Keratinocyte (primary cell): ENCODE measurements at regions not wholly inside any gene's neighbourhood (a gene's known extent, or its start where the extent isn't known, plus 50 kb on each side); places are given as distances from the start of the nearest gene placed in this dataset.
"Not testable (repeated sequence)": the region's sequence is repeated elsewhere in the genome, so short reads cannot be mapped to it uniquely, and the experiment has no call there.

ENCODE experiments used
- DNase-seq: peaks from one replicate; pipeline ENCODE4 v3.0.0-alpha.2; 2011; ENCODE audit warnings: low read depth, missing footprints, low spot score
- FAIRE-seq: peaks from 2 replicates; lab custom pipeline; 2011; peaks lifted over from hg19 to GRCh38; lab: Jason Lieb, UNC
- H2AFZ ChIP-seq: 2 replicates; pipeline ENCODE4 v1.6.0; 2012; ENCODE audit warnings: low read length, control low read depth, inconsistent platforms; ENCODE audit not compliant: control insufficient read depth
- H3K27ac ChIP-seq: 2 replicates; pipeline ENCODE4 v1.5.1; 2011; ENCODE audit warnings: low read length; ENCODE audit not compliant: control insufficient read depth, insufficient read depth
- H3K27me3 ChIP-seq: 3 replicates; pipeline ENCODE4 v1.6.0; 2011; ENCODE audit warnings: low read length; ENCODE audit not compliant: control insufficient read depth, insufficient read depth; ENCODE audit errors: extremely low read depth
- H3K36me3 ChIP-seq, 2 experiments: 2 replicates in 1 of 2; 3 replicates in 1 of 2; pipeline ENCODE4 v1.5.1; 2011; ENCODE audit warnings: low read length in 2 of 2, mild to moderate bottlenecking in 1 of 2; ENCODE audit not compliant: control insufficient read depth in 2 of 2, insufficient read depth in 2 of 2; ENCODE audit errors: extremely low read depth in 1 of 2
- H3K4me1 ChIP-seq: 3 replicates; pipeline ENCODE4 v1.5.1; 2011; ENCODE audit warnings: low read length; ENCODE audit not compliant: control insufficient read depth, insufficient read depth; ENCODE audit errors: extremely low read depth
- H3K4me2 ChIP-seq: 3 replicates; pipeline ENCODE4 v1.6.0; 2011; ENCODE audit warnings: low read depth, low read length; ENCODE audit not compliant: control insufficient read depth, insufficient read depth; ENCODE audit errors: extremely low read depth
- H3K4me3 ChIP-seq, 3 experiments: fragments of 200-600 bp in 1 of 3; sonication (generic) in 1 of 3; 2 replicates in 2 of 3; 3 replicates in 1 of 3; pipeline ENCODE4 v1.5.1; 2011 to 2016; ENCODE audit warnings: low read length in 3 of 3, mild to moderate bottlenecking in 3 of 3, control low read depth in 2 of 3, inconsistent platforms in 1 of 3, low read depth in 1 of 3, mixed read lengths in 1 of 3, mixed run types in 1 of 3, moderate library complexity in 1 of 3; ENCODE audit not compliant: control insufficient read depth in 2 of 3, insufficient read depth in 2 of 3; ENCODE audit errors: extremely low read depth in 1 of 3
- H3K79me2 ChIP-seq: 2 replicates; pipeline ENCODE4 v1.6.0; 2012; ENCODE audit warnings: low read length; ENCODE audit not compliant: control insufficient read depth, insufficient read depth
- H3K9ac ChIP-seq: 3 replicates; pipeline ENCODE4 v1.6.0; 2011; ENCODE audit warnings: low read length; ENCODE audit not compliant: control insufficient read depth, insufficient read depth; ENCODE audit errors: extremely low read depth
- H3K9me1 ChIP-seq: 3 replicates; pipeline ENCODE4 v1.6.0; 2011; ENCODE audit warnings: low read length; ENCODE audit not compliant: control insufficient read depth, insufficient read depth; ENCODE audit errors: extremely low read depth
- H3K9me3 ChIP-seq: 2 replicates; pipeline ENCODE4 v1.5.1; 2012; ENCODE audit warnings: low read depth, low read length; ENCODE audit not compliant: control insufficient read depth
- H4K20me1 ChIP-seq: 3 replicates; pipeline ENCODE4 v1.6.0; 2011; ENCODE audit warnings: low read length; ENCODE audit not compliant: control insufficient read depth, insufficient read depth; ENCODE audit errors: extremely low read depth
- EZH2 ChIP-seq: IDR thresholded peaks from one replicate; pipeline ENCODE4 v1.6.1; 2012; ENCODE audit warnings: inconsistent platforms, mild to moderate bottlenecking, low read length, moderate library complexity
- dilution Hi-C: fragments of 300-500 bp; cut with MboI; formaldehyde crosslinking; loops from one replicate; pipeline ENCODE4 v1.7.0; 2020; ENCODE audit warnings: low sequenced_read_pairs; ENCODE audit not compliant: extremely low pct_ligation_motif_present
- TF ChIP-seq, protein P1 (sequence below), 3 experiments: IDR thresholded peaks in 1 of 3; conservative IDR thresholded peaks in 1 of 3; optimal IDR thresholded peaks in 1 of 3; 2 replicates in 2 of 3; 3 replicates in 1 of 3; pipeline versions ENCODE3 to v1.5.1; 2011; ENCODE audit warnings: low read length in 3 of 3, mild to moderate bottlenecking in 3 of 3, moderate library complexity in 2 of 3, control low read depth in 1 of 3, inconsistent platforms in 1 of 3; ENCODE audit not compliant: insufficient read depth in 2 of 3; ENCODE audit errors: extremely low read depth in 1 of 3

DNA sequence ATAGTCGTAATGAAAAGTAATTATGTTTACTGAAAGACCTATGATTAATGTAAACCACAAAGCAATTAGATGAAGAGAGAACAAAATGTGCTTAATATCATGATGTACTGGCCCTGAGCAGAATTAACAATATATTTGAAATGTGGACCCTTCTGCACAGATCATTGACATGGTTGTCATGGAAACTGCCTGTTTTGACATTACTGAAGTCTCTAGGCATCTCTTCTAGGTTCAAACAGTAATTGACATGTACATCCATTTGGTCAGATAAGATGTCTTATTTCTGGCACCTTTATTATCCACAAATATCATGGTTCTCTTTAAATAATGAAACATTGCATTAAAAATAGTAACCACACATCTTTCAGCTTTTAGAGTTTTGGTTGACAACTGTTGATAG lies 251.7 kb upstream of the GNPDA2 start:
- TF ChIP-seq, protein P1, sequence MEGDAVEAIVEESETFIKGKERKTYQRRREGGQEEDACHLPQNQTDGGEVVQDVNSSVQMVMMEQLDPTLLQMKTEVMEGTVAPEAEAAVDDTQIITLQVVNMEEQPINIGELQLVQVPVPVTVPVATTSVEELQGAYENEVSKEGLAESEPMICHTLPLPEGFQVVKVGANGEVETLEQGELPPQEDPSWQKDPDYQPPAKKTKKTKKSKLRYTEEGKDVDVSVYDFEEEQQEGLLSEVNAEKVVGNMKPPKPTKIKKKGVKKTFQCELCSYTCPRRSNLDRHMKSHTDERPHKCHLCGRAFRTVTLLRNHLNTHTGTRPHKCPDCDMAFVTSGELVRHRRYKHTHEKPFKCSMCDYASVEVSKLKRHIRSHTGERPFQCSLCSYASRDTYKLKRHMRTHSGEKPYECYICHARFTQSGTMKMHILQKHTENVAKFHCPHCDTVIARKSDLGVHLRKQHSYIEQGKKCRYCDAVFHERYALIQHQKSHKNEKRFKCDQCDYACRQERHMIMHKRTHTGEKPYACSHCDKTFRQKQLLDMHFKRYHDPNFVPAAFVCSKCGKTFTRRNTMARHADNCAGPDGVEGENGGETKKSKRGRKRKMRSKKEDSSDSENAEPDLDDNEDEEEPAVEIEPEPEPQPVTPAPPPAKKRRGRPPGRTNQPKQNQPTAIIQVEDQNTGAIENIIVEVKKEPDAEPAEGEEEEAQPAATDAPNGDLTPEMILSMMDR (optimal IDR thresholded peaks at IDR 0.05 in 1 of 3, IDR thresholded peaks at IDR 0.05 in 1 of 3, conservative IDR thresholded peaks at IDR 0.05 in 1 of 3; ENCODE audit: extremely low read depth in 1 of 3, insufficient read depth in 2 of 3, low read length in 3 of 3), result no peak
- Histone ChIP-seq H2AFZ (no peak overlapping the region), H3K36me3 (no peaks in the 10 kb centered on the region), H3K4me3 (no peak overlapping the region), H3K27ac (no peak overlapping the region), H4K20me1 (no peaks in the 10 kb centered on the region), H3K4me2 (no peak overlapping the region), H3K4me1 (no peaks in the 10 kb centered on the region), H3K9ac (no peak overlapping the region), H3K79me2 (no peaks in the 10 kb centered on the region), H3K27me3 (no peaks in the 10 kb centered on the region), H3K9me3 (no peaks in the 10 kb centered on the region), H3K9me1 (no peaks in the 10 kb centered on the region)
- FAIRE-seq (no peak), DNase-seq (no peak)
- dilution Hi-C loops, result no loop called here

DNA sequence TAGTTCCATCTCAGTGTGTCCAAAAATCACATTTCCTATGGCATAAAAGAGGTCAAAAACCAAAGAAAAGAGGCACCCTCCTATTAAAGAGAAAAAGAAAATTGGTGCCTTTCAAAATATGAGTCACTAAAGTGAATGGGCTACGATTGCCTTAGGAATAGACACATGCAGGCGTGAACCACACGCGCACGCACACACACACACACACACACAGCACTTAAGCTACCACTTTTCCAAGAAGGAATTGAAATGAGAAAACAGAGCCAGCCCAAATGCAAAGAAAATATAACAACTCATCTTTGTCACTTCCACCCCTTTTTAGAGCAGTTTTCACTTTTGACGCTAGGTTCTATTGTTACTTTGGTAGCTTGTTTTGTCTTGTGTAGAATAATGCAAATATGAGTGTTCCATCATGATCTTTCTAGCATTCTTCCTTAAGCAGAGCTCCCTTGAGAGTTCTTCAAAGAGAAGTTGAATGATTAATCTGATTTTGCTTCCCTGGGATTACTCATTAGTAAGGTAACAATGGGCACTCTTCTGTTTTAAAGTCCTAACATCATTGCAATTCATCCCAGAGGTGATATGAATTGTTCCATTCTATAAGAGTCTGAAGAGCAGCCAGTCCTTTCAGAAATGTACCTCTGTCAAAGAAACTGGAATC lies 239.2 kb upstream of the GNPDA2 start:
- Histone ChIP-seq H3K9me3 (no peaks in the 10 kb centered on the region), H3K9ac (no peak overlapping the region), H3K27me3 (no peaks in the 10 kb centered on the region), H3K4me3 (no peak overlapping the region), H4K20me1 (no peaks in the 10 kb centered on the region), H3K36me3 (no peaks in the 10 kb centered on the region), H3K4me1 (no peaks in the 10 kb centered on the region), H3K4me2 (no peak overlapping the region), H2AFZ (no peak overlapping the region), H3K27ac (no peak overlapping the region), H3K79me2 (no peaks in the 10 kb centered on the region), H3K9me1 (no peaks in the 10 kb centered on the region)
- TF ChIP-seq, protein P1 (optimal IDR thresholded peaks at IDR 0.05 in 1 of 3, IDR thresholded peaks at IDR 0.05 in 1 of 3, conservative IDR thresholded peaks at IDR 0.05 in 1 of 3; ENCODE audit: extremely low read depth in 1 of 3, insufficient read depth in 2 of 3, low read length in 3 of 3), result no peak
- no peak for TF ChIP-seq EZH2
- dilution Hi-C loops, result no loop called here
- FAIRE-seq (no peak), DNase-seq (no peak)

DNA sequence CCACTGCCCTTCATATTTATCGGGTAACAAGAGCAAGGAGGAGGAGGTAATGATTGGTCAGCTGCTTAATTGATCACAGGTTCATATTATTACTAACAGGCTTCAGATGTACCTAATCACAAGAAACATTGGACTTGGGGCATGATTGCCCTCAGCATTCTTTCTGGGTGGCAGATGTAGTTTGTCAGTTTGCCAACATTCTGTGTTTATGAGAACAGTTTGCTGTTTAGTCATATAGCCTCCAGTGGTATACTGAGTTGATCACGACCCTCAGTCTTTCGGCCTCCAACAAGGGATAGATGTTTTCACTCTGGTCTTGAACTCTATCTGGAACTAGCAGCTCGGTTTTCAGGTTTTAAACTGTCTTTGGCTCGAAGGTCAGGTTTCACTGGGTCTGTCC lies 237.7 kb upstream of the GNPDA2 start:
- H3K4me2 ChIP-seq, H2AFZ ChIP-seq, H4K20me1 ChIP-seq, FAIRE-seq, H3K9ac ChIP-seq, H3K9me3 ChIP-seq, dilution Hi-C loops, H3K36me3 ChIP-seq, H3K4me1 ChIP-seq, H3K27me3 ChIP-seq, DNase-seq, H3K79me2 ChIP-seq, H3K27ac ChIP-seq, H3K4me3 ChIP-seq, H3K9me1 ChIP-seq: not testable (repeated sequence)
